HEK293 (cell line): ENCODE measurements at regions not wholly inside any gene's neighbourhood (a gene's known extent, or its start where the extent isn't known, plus 50 kb on each side); places are given as distances from the start of the nearest gene placed in this dataset.

Experiments used
- CTCF ChIA-PET: fragments of 350-600 bp; formaldehyde crosslinking; extraction: SDS; loops from one replicate; lab custom pipeline; 2021; ENCODE audit warnings: antibody characterized with exemption; lab: Yijun Ruan, JAX
- POLR2A ChIA-PET: fragments of 300-600 bp; formaldehyde crosslinking; extraction: SDS; loops from one replicate; lab custom pipeline; 2020; ENCODE audit warnings: antibody characterized with exemption, inconsistent platforms; lab: Yijun Ruan, JAX
- H3K27ac ChIP-seq: fragments of 200-500 bp; sonication (Bioruptor generic); 2 replicates; pipeline ENCODE4 v1.5.1; 2014; ENCODE audit warnings: low read depth, low read length, control low read depth, inconsistent platforms; ENCODE audit errors: extremely low read depth
- H3K36me3 ChIP-seq, 2 experiments: fragments of 200-500 bp in 1 of 2; sonication (Bioruptor generic) in 1 of 2; 1 replicate in 1 of 2; 2 replicates in 1 of 2; pipeline ENCODE4 v1.5.1; 2014 to 2017; ENCODE audit warnings: inconsistent platforms in 2 of 2, low read length in 2 of 2; ENCODE audit not compliant: control insufficient read depth in 2 of 2, insufficient read depth in 1 of 2
- H3K4me1 ChIP-seq: fragments of 200-500 bp; sonication (Bioruptor generic); 2 replicates; pipeline ENCODE4 v1.5.1; 2014; ENCODE audit warnings: mild to moderate bottlenecking, low read length, inconsistent platforms; ENCODE audit not compliant: control insufficient read depth, insufficient read depth
- H3K4me3 ChIP-seq: 2 replicates; pipeline ENCODE4 v1.5.1; 2011; ENCODE audit warnings: low read depth, mild to moderate bottlenecking, control low read depth, low read length, moderate library complexity
- H3K9me3 ChIP-seq: fragments of 200-500 bp; sonication (Bioruptor generic); 2 replicates; pipeline ENCODE4 v1.5.1; 2014; ENCODE audit warnings: low read depth, low read length, inconsistent platforms; ENCODE audit not compliant: control insufficient read depth, insufficient read depth
- EGR2 ChIP-seq: fragments of 450-650 bp; formaldehyde crosslinking; IDR thresholded peaks from 2 replicates; pipeline ENCODE4 v1.5.1; 2016; ENCODE audit warnings: low read depth, missing biosample characterization, missing genetic modification characterization
- GFI1B ChIP-seq: fragments of 450-650 bp; formaldehyde crosslinking; IDR thresholded peaks from 2 replicates; pipeline ENCODE4 v1.5.1; 2016; ENCODE audit warnings: missing biosample characterization, missing genetic modification characterization
- GLIS1 ChIP-seq: fragments of 450-650 bp; formaldehyde crosslinking; IDR thresholded peaks from 2 replicates; pipeline ENCODE4 v1.5.1; 2016; ENCODE audit warnings: missing biosample characterization, missing genetic modification characterization
- IKZF3 ChIP-seq: fragments of 450-650 bp; IDR thresholded peaks from 2 replicates; pipeline ENCODE4 v1.5.0; 2018; ENCODE audit warnings: missing biosample characterization, mild to moderate bottlenecking, missing genetic modification characterization, moderate library complexity
- KLF7 ChIP-seq: fragments of 450-650 bp; formaldehyde crosslinking; IDR thresholded peaks from 2 replicates; pipeline ENCODE4 v1.5.1; 2016; ENCODE audit warnings: missing biosample characterization, missing genetic modification characterization, borderline replicate concordance
- KLF9 ChIP-seq: fragments of 450-650 bp; formaldehyde crosslinking; IDR thresholded peaks from 2 replicates; pipeline ENCODE4 v1.5.1; 2016; ENCODE audit warnings: missing biosample characterization, missing genetic modification characterization, low read depth
- SP2 ChIP-seq: fragments of 450-650 bp; formaldehyde crosslinking; IDR thresholded peaks from 2 replicates; pipeline ENCODE4 v1.5.1; 2016; ENCODE audit warnings: missing biosample characterization, missing genetic modification characterization
- ZBTB17 ChIP-seq: fragments of 450-650 bp; formaldehyde crosslinking; IDR thresholded peaks from 2 replicates; pipeline ENCODE4 v1.5.1; 2016; ENCODE audit warnings: missing biosample characterization, missing genetic modification characterization
- ZBTB8A ChIP-seq: fragments of 450-650 bp; formaldehyde crosslinking; IDR thresholded peaks from 2 replicates; pipeline ENCODE4 v1.5.1; 2016; ENCODE audit warnings: missing biosample characterization, missing genetic modification characterization
- ZIC2 ChIP-seq: fragments of 450-650 bp; formaldehyde crosslinking; IDR thresholded peaks from 2 replicates; pipeline ENCODE4 v1.5.1; 2016; ENCODE audit warnings: missing biosample characterization, missing genetic modification characterization
- ZNF10 ChIP-seq: fragments of 450-650 bp; formaldehyde crosslinking; IDR thresholded peaks from 2 replicates; pipeline ENCODE4 v1.5.1; 2017; ENCODE audit warnings: missing biosample characterization, missing genetic modification characterization
- ZNF114 ChIP-seq: fragments of 450-650 bp; formaldehyde crosslinking; IDR thresholded peaks from 2 replicates; pipeline ENCODE4 v1.5.0; 2017; ENCODE audit warnings: missing biosample characterization, missing genetic modification characterization
- ZNF175 ChIP-seq: fragments of 450-650 bp; formaldehyde crosslinking; IDR thresholded peaks from 2 replicates; pipeline ENCODE4 v1.5.1; 2016; ENCODE audit warnings: missing biosample characterization, missing genetic modification characterization
- ZNF221 ChIP-seq: fragments of 450-650 bp; formaldehyde crosslinking; IDR thresholded peaks from 2 replicates; pipeline ENCODE4 v1.5.1; 2017; ENCODE audit warnings: missing biosample characterization, missing genetic modification characterization, borderline replicate concordance
- ZNF239 ChIP-seq: fragments of 450-650 bp; formaldehyde crosslinking; IDR thresholded peaks from 2 replicates; pipeline ENCODE4 v1.5.1; 2016; ENCODE audit warnings: missing biosample characterization, missing genetic modification characterization
- ZNF404 ChIP-seq: fragments of 450-650 bp; formaldehyde crosslinking; IDR thresholded peaks from 2 replicates; pipeline ENCODE4 v1.5.1; 2017; ENCODE audit warnings: missing biosample characterization, missing genetic modification characterization
- ZNF433 ChIP-seq: fragments of 450-650 bp; formaldehyde crosslinking; IDR thresholded peaks from 2 replicates; pipeline ENCODE4 v1.5.1; 2016; ENCODE audit warnings: missing biosample characterization, missing genetic modification characterization, low read depth
- ZNF549 ChIP-seq: fragments of 450-650 bp; IDR thresholded peaks from 2 replicates; pipeline ENCODE4 v1.5.1; 2018; ENCODE audit warnings: missing biosample characterization, missing genetic modification characterization, mild to moderate bottlenecking, inconsistent platforms, moderate library complexity
- ZNF610 ChIP-seq: fragments of 450-650 bp; formaldehyde crosslinking; IDR thresholded peaks from 2 replicates; pipeline ENCODE4 v1.5.1; 2016; ENCODE audit warnings: missing biosample characterization, missing genetic modification characterization, borderline replicate concordance
- ZNF626 ChIP-seq: fragments of 450-650 bp; sonication (Bioruptor Pico); formaldehyde crosslinking; IDR thresholded peaks from 2 replicates; pipeline ENCODE4 v1.5.1; 2018; ENCODE audit warnings: missing biosample characterization, missing genetic modification characterization, inconsistent platforms
- ZNF670 ChIP-seq: fragments of 450-650 bp; formaldehyde crosslinking; IDR thresholded peaks from 2 replicates; pipeline ENCODE4 v1.5.1; 2016; ENCODE audit warnings: missing biosample characterization, missing genetic modification characterization, low read depth
- ZNF677 ChIP-seq: fragments of 450-650 bp; IDR thresholded peaks from 2 replicates; pipeline ENCODE4 v1.5.0; 2018; ENCODE audit warnings: missing biosample characterization, mild to moderate bottlenecking, missing genetic modification characterization, moderate library complexity
- ZNF707 ChIP-seq: fragments of 450-650 bp; formaldehyde crosslinking; IDR thresholded peaks from 2 replicates; pipeline ENCODE4 v1.5.1; 2016; ENCODE audit warnings: missing biosample characterization, missing genetic modification characterization
- ZSCAN16 ChIP-seq: fragments of 450-650 bp; formaldehyde crosslinking; IDR thresholded peaks from 2 replicates; pipeline ENCODE4 v1.5.1; 2016; ENCODE audit warnings: missing biosample characterization, missing genetic modification characterization
- ZSCAN23 ChIP-seq: fragments of 450-650 bp; formaldehyde crosslinking; IDR thresholded peaks from 2 replicates; pipeline ENCODE4 v1.5.1; 2016; ENCODE audit warnings: missing biosample characterization, missing genetic modification characterization
- TF ChIP-seq, protein P1 (sequence below): fragments of 450-650 bp; formaldehyde crosslinking; IDR thresholded peaks from 2 replicates; pipeline ENCODE4 v1.5.1; 2016; ENCODE audit warnings: missing biosample characterization, missing genetic modification characterization
- TF ChIP-seq, protein P2 (sequence below): fragments of 450-650 bp; formaldehyde crosslinking; IDR thresholded peaks from 2 replicates; pipeline ENCODE4 v1.5.1; 2016; ENCODE audit warnings: missing biosample characterization, missing genetic modification characterization
- TF ChIP-seq, protein P3 (sequence below): fragments of 450-650 bp; formaldehyde crosslinking; IDR thresholded peaks from 2 replicates; pipeline ENCODE4 v1.5.1; 2016; ENCODE audit warnings: missing biosample characterization, missing genetic modification characterization, low read depth

DNA sequence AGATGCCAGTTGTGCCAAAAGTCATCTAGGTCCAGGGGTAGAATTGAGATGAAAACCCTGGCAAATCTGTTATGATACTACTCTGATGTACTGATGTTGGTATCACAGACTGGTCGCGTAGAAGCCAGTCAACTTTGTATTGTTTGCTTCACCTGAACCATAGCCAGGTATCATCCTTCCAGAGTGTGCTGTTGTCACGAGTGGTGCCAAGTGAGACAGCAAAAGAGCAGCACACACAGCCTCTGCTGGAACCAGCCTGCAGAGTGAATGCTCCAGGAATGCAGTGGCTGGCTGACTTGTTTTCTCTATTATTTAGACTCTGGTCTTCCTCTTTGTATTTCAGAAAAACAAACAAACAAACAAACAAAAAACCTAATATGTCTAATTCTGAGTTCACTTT is 209.5 kb upstream of the HEY2 start:
- no peaks in the 10 kb centered on the region for H3K9me3 ChIP-seq
- TF ChIP-seq ZSCAN23 (no peak), ZNF221 (tag by site-specific recombination) (no peak), ZNF677 (tag by site-specific recombination) (no peak), ZNF10 (no peak), ZNF626 (tag by site-specific recombination) (no peak), ZNF433 (tag by site-specific recombination) (no peak), GLIS1 (tag by site-specific recombination) (no peak), ZNF610 (no peak), ZNF175 (tag by site-specific recombination) (no peak), ZNF670 (tag by site-specific recombination) (no peak)
- POLR2A ChIA-PET = no interaction called here
- H3K36me3 ChIP-seq = no peaks in the 10 kb centered on the region
- CTCF ChIA-PET = no interaction called here
- H3K27ac ChIP-seq = no peak overlapping the region
- no peaks in the 10 kb centered on the region for H3K4me1 ChIP-seq
- no peak overlapping the region for H3K4me3 ChIP-seq

DNA sequence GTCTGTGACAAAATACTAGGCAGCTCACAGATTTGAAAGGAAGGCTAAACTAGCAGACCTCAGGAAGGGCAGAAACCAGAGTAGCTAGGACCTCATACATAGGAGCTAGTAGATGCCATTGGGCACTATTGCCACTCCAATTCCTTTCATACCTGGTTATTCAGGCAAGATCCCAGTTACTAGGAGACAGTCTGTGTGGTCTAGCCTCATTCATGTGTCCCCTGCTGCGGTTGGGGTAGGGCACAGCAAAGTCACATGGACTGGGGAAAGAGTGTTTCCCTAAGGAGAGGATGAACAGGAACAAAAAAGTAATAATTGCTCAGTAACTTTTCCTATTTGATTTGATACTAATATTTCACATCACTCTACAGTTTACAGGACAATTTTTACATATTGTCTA is 204.6 kb upstream of the HEY2 start:
- H3K27ac ChIP-seq = no peak overlapping the region
- H3K4me3 ChIP-seq = no peak overlapping the region
- ChIA-PET CTCF (interaction anchor here (0.7 kb wide), 1 partner anchor 411 kb away, joined by 3 read pairs; the partner anchor contains the start of gene HINT3), POLR2A (no interaction called here)
- no peaks in the 10 kb centered on the region for H3K36me3 ChIP-seq
- H3K9me3 ChIP-seq = no peaks in the 10 kb centered on the region
- H3K4me1 ChIP-seq = no peaks in the 10 kb centered on the region
- TF ChIP-seq ZBTB17 (tag by site-specific recombination) = no peak
- TF ChIP-seq KLF9 = no peak
- no peak for TF ChIP-seq ZNF114 (tag by site-specific recombination)
- TF ChIP-seq KLF7 (tag by site-specific recombination) = no peak
- TF ChIP-seq, protein P1, sequence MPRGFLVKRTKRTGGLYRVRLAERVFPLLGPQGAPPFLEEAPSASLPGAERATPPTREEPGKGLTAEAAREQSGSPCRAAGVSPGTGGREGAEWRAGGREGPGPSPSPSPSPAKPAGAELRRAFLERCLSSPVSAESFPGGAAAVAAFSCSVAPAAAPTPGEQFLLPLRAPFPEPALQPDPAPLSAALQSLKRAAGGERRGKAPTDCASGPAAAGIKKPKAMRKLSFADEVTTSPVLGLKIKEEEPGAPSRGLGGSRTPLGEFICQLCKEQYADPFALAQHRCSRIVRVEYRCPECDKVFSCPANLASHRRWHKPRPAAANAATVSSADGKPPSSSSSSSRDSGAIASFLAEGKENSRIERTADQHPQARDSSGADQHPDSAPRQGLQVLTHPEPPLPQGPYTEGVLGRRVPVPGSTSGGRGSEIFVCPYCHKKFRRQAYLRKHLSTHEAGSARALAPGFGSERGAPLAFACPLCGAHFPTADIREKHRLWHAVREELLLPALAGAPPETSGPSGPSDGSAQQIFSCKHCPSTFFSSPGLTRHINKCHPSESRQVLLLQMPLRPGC (tag by site-specific recombination) = no peak
- no peak for TF ChIP-seq ZSCAN16 (tag by site-specific recombination)
- TF ChIP-seq, protein P2, sequence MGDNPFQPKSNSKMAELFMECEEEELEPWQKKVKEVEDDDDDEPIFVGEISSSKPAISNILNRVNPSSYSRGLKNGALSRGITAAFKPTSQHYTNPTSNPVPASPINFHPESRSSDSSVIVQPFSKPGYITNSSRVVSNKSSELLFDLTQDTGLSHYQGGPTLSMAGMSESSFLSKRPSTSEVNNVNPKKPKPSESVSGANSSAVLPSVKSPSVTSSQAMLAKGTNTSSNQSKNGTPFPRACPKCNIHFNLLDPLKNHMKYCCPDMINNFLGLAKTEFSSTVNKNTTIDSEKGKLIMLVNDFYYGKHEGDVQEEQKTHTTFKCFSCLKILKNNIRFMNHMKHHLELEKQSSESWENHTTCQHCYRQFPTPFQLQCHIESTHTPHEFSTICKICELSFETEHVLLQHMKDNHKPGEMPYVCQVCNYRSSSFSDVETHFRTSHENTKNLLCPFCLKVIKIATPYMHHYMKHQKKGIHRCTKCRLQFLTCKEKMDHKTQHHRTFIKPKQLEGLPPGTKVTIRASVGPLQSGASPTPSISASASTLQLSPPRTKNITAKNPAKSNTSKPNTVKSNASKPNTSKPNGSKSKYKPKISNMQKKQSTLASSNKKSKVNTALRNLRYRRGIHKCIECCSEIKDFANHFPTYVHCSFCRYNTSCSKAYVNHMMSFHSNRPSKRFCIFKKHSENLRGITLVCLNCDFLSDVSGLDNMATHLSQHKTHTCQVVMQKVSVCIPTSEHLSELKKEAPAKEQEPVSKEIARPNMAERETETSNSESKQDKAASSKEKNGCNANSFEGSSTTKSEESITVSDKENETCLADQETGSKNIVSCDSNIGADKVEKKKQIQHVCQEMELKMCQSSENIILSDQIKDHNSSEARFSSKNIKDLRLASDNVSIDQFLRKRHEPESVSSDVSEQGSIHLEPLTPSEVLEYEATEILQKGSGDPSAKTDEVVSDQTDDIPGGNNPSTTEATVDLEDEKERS (tag by site-specific recombination) = no peak
- no peak for TF ChIP-seq GFI1B (tag by site-specific recombination)
- TF ChIP-seq EGR2 (tag by site-specific recombination) = no peak
- TF ChIP-seq ZNF404 (tag by site-specific recombination) = no peak
- TF ChIP-seq ZNF707 (tag by site-specific recombination) = no peak
- no peak for TF ChIP-seq ZNF549
- TF ChIP-seq ZBTB8A (tag by site-specific recombination) = no peak
- TF ChIP-seq SP2 (tag by site-specific recombination) = no peak
- no peak for TF ChIP-seq ZIC2 (tag by site-specific recombination)
- TF ChIP-seq, protein P3, sequence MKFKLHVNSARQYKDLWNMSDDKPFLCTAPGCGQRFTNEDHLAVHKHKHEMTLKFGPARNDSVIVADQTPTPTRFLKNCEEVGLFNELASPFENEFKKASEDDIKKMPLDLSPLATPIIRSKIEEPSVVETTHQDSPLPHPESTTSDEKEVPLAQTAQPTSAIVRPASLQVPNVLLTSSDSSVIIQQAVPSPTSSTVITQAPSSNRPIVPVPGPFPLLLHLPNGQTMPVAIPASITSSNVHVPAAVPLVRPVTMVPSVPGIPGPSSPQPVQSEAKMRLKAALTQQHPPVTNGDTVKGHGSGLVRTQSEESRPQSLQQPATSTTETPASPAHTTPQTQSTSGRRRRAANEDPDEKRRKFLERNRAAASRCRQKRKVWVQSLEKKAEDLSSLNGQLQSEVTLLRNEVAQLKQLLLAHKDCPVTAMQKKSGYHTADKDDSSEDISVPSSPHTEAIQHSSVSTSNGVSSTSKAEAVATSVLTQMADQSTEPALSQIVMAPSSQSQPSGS (tag by site-specific recombination) = no peak
- TF ChIP-seq ZNF239 (tag by site-specific recombination) = no peak
- TF ChIP-seq IKZF3 (tag by site-specific recombination) = no peak
